ENCODE measurements at regions not wholly inside any gene's neighbourhood (a gene's known extent, or its start where the extent isn't known, plus 50 kb on each side); places are given as distances from the start of the nearest gene placed in this dataset.

- no CpG with 5 or more reads among the region's 1 CpG for WGBS (ENCODE audit: extremely low coverage, insufficient read length, low lambda C conversion rate)
These were observed 465.5 kb downstream of the INSC start for GRCh38 chr11:15580056-15580774.

More at GRCh38 chr11:15580056-15580774, 465.5 kb downstream of the INSC start:
- H3K4me1 ChIP-seq (ENCODE audit: insufficient read depth, low read length) = no peaks in the 10 kb centered on the region
- no peak overlapping the region for H3K4me2 ChIP-seq (ENCODE audit: insufficient read depth, insufficient read length, low read length)
- H2BK120ac ChIP-seq (ENCODE audit: low read depth, low read length, poor library complexity, severe bottlenecking) = no peak overlapping the region
- peaks cover 2% of the 10 kb centered on the region for H3K27me3 Mint-ChIP-seq (ENCODE audit: low read depth)
- no peaks in the 10 kb centered on the region for H3K9me3 ChIP-seq (ENCODE audit: control insufficient read depth, low read depth, low read length)
- H3K27ac ChIP-seq (ENCODE audit: insufficient read length, low read depth, low read length) = no peak overlapping the region
- H3K27ac Mint-ChIP-seq = no peak overlapping the region
- H3K4me1 Mint-ChIP-seq = no peaks in the 10 kb centered on the region
- H3K14ac ChIP-seq (ENCODE audit: insufficient read depth, low read length) = no peak overlapping the region
- no peak overlapping the region for H2BK12ac ChIP-seq (ENCODE audit: insufficient read length, low read depth, low read length)
- H4K20me1 ChIP-seq (ENCODE audit: control insufficient read depth, insufficient read depth, insufficient read length) = no peaks in the 10 kb centered on the region
- H2BK15ac ChIP-seq (ENCODE audit: low read depth, low read length) = no peak overlapping the region
- no peak overlapping the region for H3K9ac ChIP-seq (ENCODE audit: extremely low read depth, insufficient read length, low read length)
- H4K5ac ChIP-seq (ENCODE audit: insufficient read length, low read depth, low read length) = no peak overlapping the region
- H3K56ac ChIP-seq (ENCODE audit: insufficient read length, low read depth, low read length) = no peak overlapping the region
- H2AFZ ChIP-seq (ENCODE audit: low read length) = no peak overlapping the region
- no peaks in the 10 kb centered on the region for H3K79me2 ChIP-seq (ENCODE audit: insufficient read depth, low read length)
- no peak overlapping the region for H2BK5ac ChIP-seq (ENCODE audit: insufficient read length, low read length)
- H3K36me3 Mint-ChIP-seq (ENCODE audit: insufficient read depth in 1 of 3, low read depth in 3 of 3) = no peaks in the 10 kb centered on the region
- H4K8ac ChIP-seq (replicated peaks; ENCODE audit: insufficient read length, low read depth, low read length) = no peak overlapping the region
- H3K4ac ChIP-seq (ENCODE audit: low read depth, low read length) = no peak overlapping the region
- no peak overlapping the region for H2BK20ac ChIP-seq (ENCODE audit: low read depth, low read length, poor library complexity, severe bottlenecking)
- H3K23ac ChIP-seq (ENCODE audit: insufficient read length, low read depth, low read length) = no peak overlapping the region
- H3K27me3 ChIP-seq (ENCODE audit: insufficient read depth, low read length) = no peaks in the 10 kb centered on the region
- TF ChIP-seq CTCF (conservative IDR thresholded peaks at IDR 0.05) = no peak
- H3K23me2 ChIP-seq (ENCODE audit: insufficient read length, low read depth, low read length, poor library complexity, severe bottlenecking) = no peaks in the 10 kb centered on the region
- no peak overlapping the region for H2AK5ac ChIP-seq (ENCODE audit: insufficient read length, low read length)
- no peaks in the 10 kb centered on the region for H3K79me1 ChIP-seq (ENCODE audit: insufficient read depth, low read depth, low read length, poor library complexity, severe bottlenecking)
- H3T11ph ChIP-seq (ENCODE audit: low read length) = no peak overlapping the region
- no peaks in the 10 kb centered on the region; a peak in 1 of 5 replicates for H3K9me3 Mint-ChIP-seq
- H3K18ac ChIP-seq (ENCODE audit: insufficient read length, low read depth, low read length) = no peak overlapping the region
- DNase-seq = no peak
- no peak overlapping the region for H3K4me3 Mint-ChIP-seq
- no peak overlapping the region for H4K91ac ChIP-seq (ENCODE audit: insufficient read length, low read depth, low read length)

Measured in H9 (cell line).